NK-92 treated with Interleukin-12 subunit alpha and Interleukin-12 subunit beta, amount 100 ng/mL, for 24 hours (cell line): ENCODE measurements at regions not wholly inside any gene's neighbourhood (a gene's known extent, or its start where the extent isn't known, plus 50 kb on each side); places are given as distances from the start of the nearest gene placed in this dataset.
"Not testable (repeated sequence)": the region's sequence is repeated elsewhere in the genome, so short reads cannot be mapped to it uniquely, and the experiment has no call there.

Experiments
- DNase-seq: peaks from one replicate; lab custom pipeline; 2025; lab: John Stamatoyannopoulos, UW

DNA sequence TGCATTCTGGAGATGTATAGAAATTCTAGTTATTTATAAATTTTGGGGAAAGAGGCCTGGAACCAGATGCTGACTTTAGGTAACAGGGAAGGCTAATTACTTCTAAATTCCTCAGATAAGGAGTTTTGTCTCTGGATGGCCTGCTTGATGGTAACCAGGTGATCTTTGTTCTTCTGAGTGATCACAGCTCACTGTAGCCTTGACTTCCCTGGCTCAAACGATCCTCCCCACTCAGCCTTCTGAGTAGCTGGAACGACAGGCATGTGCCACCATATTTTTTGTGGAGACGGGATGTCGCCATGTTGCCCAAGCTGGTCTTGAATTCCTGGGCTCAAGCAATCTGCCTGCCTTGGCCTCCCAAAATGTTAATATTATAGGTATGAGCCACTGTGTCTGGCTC lies 54.4 kb upstream of the MSH6 start:
- no peak for DNase-seq

DNA sequence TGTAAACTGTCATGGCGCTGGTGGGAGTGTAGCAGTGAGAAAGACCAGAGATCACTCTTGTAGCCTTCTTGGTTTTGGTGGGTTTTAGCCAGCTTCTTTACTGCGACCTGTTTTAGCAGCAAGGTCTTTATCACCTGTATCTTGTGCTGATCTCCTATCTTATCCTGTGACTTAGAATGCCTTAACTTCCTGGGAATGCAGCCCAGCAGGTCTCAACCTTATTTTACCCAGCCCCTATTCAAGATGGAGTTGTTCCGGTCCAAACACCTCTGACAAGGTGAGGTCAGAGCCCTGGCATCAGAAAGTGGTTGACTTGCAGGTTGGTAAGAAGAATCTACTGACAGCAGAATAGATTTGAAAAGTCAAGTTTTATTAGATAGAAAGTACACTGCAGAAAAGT lies 55.0 kb upstream of the MSH6 start:
- DNase-seq: no peak

DNA sequence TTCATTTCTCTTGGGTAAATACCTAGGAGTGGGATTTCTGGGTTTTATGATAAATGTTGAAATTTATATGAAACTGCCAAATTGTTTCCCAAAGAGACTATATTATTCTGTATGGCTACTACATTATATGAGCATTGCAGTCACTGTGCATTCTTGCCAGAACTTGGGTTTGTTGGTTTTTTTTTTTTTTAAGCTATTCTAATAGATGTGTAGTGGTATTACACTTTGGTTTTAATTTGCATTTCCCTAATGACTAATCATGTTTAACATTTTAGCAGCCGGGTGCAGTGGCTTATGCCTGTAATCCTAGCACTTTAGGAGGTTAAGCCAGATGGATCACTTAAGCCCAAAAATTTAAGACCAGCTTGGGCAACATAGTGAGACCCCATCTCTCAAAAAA lies 56.0 kb upstream of the MSH6 start:
- DNase-seq: not testable (repeated sequence)

DNA sequence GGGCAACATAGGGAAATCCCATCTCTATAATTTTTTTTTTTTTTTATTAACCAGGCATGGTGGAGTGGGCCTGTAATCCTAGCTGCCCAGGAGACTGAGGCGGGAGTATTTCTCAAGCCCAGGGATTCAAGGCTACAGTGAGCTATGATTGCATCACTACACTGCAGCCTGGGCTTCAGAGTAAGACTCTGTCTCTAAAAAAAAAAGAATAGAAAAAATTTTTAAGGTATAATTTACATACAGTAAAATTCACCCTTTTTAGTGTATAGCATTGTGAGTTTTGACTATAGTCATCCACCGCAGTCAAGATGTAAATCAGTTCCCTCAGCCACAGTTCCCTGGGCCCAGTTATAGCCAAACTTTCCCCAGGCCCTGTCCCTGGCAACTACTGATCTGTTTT lies 57.1 kb upstream of the MSH6 start:
- DNase-seq: no peak

DNA sequence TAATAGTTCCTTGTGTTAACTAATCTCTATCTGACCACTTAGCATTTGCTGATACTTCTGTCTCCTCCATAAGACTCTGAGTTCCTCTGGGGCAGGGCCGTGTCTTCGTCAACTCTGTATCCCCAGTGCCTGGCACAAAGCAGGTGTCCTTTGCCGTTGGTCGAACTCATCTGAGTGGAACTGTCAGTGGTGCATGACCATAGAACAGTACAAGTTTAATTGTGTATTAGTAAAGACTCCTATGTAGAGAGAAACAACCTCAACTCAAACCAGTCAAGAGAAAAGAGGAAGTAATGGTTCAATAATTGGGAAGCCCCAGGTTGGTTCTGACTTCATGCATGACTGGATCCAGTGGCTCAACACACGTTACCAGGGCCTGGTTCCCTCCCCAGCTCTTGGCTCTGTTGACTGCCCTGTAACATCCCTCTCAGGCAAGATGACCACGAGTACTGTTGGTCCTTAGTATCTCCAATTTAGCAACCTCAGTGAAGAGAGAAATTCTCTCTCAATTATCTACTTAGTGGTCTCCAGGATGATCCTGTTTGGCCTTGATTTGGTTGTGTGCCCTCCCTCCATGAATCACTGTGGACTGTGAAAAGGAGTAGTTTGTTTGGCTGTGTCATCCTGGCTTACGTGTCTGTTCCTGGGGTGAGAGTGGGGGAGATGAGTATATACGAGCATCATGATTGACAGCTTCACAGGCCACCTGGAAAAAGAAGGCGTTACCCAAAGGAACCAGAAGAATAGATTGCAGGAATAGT lies 58.5 kb upstream of the MSH6 start:
- no peak for DNase-seq

DNA sequence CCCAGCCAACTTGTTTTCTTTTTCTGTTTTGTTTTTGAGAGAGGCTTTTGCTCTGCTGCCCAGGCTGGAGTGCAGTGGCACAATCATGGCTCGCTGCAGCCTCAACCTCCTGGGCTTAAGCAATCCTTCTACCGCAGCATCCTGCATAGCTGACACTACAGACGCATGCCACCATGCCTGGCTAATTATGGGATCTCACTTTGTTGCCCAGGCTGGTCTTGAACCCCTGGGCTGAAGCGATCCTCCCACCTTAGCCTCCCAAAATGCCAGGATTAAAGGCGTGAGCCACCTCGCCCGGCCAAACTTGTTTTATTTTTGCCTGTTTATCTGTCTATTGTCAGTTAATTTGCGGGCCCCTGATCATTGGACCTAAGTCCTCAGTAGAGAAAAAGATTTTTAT lies 61.6 kb upstream of the MSH6 start:
- no peak for DNase-seq

DNA sequence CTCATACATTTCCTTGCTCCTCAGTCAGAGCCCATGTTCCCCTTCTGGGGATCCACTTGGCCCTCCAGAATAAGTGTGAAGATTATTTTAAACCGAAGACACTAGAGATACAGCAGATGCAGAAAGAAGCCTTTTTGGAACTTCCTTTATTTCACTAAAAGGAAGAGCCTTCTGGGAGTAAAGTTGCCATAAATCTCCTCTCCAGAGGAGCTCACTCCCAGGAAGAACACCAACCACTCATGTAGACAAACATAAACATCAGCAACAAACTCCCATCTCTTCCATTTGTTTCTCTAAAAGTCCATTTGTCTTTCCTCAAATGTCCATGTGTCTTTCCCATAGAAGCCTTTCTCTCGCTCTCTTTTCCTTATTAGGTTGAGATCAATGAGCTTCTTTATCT lies 62.4 kb upstream of the MSH6 start:
- DNase-seq: no peak

DNA sequence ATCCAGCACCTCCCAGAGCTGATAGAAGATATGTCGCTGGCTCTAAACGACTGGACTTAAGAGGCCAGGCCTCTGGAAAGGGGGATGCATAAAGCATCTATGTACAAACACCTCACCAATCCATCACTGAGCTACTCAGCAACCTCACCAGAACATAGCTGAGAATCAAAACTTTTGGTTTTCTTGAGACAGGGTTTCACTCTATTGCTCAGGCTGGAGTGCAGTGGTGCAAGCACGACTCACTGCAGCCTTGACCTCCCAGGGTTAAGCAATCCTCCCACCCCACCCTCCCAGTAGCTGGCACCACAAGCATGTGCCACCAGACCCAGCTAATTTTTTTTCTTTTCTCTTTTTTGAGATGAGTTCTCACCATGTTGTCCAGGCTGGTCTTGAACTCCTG lies 62.9 kb upstream of the MSH6 start:
- DNase-seq: no peak

DNA sequence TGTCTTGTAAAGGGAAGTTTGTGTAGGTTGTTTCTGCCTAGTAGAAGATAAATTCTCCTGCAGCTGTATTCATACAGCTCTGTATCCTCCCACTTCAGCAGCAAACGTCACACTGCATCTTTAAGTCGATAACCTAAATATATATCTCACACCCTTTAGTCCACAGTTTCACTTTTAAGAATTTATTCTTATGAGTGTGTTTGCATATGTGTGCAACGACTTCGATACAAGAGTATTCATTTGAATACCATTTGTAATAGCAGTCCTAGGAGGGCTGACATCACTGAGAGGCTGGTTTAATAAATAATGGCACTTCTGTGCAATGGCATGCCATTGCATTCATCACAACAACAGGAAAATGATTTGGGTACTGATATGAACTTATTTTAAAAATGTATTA lies 63.8 kb upstream of the MSH6 start:
- no peak for DNase-seq

DNA sequence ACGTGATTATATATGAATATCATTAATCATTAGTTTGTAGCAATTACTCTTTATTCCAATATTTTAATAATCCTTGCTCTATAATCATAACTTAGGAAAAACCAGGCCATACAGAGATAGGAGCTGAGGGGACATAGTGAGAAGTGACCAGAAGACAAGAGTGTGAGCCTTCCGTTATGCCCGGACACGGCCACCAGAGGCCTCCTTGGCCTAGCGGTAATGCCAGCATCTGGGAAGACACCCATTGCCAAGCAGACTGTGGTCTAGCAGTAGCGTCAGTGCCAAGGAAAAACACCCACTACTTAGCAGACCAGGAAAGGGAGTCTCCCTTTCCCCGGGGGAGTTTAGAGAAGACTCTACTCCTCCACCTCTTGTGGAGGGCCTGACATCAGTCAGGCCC lies 66.6 kb upstream of the MSH6 start:
- not testable (repeated sequence) for DNase-seq

DNA sequence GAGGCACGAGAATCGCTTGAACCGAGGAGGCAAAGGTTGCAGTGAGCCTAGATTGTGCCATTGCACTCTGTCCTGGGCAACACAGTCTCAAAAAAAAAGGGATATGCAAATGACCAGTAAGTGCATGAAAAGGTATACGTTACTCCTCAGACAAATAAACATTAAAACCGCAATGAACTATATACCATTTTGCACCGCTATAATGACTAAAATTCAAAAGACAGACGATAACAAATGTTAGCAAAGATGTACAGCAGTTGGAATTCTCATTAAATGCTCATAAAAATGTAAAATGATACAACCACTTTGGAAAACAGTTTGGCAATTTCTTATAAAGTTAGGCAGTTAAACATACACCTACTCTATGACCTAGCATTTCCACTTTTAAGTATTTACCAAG lies 67.4 kb upstream of the MSH6 start:
- DNase-seq: no peak

DNA sequence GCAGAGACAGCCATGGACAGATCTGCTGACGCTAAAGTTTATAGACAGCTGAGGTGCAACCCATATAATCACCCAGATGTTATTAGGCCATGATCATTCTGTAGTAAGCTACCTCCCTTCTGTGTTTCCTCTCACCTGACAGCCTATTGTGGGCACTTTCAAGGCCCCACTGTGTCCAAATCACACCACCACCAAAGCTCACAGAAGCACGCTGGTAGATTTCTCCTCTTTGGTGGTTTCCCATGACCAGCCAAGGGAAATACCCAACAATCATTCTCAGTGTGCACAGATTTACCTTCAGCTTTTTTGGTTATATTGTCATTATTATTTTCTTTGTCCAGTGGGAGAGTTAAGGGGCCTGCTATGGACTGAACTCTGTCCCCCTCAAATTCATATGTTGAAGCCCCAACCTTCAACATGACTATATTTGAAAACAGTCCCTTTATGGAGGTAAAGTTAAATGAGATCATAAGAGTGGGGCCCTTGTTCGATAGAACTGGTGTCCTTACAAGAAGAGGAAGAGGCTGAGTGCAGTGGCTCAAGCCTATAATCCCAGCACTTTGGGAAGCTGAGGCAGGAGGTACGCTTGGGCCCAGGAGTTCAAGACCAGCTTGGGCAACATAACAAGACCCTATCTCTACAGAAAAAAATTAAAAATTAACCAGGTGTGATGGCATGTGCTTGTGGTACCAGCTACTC lies 74.0 kb upstream of the MSH6 start:
- no peak for DNase-seq

DNA sequence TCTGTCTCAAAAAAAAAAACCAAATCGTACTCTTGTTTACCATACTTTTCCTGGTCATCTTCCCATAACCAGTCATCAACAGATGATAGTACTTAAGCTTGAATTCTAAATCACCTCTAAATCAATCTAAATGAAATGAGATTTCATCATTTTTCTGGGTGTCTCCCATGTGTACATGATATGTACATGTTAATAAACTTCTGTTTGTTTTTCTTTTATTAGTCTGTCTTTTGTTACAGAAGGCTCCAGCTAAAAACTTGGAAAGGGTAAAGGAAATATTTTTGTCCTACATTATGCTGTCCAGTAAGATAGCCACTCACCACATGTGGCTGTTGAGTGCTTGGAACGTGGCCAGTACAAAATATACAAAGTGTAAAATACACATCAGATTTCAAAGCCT lies 78.7 kb upstream of the MSH6 start:
- no peak for DNase-seq

DNA sequence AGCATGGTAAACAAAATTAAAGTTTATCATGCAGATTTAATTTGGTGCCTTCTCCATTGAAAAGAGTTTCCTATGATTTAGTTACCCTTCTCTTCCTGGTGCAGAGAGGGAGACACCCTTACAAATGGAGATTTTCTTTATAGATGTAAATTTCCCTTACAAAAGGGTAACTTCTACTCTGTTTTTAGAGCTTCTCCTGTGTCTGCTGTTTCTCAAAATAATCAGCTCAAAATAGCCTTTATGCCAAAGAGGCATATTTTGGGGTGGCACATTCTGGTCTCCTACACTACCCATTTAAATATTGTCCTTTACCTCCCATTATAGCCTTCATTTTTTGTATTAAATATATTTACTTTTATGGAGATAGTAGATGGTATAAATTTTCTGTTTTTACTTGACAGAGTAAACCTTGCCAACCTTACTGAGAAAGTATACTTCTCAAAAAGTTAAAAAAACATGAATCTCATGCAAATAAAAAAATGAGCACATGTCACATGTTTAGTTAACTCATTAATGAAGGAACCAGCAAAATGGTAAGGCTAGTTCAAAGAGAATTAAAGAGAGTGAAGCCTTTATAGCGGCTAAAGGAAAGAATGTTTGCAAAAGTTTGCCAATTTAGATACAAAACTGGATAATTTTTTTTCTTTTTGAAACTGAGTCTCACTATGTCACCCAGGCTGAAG lies 83.3 kb upstream of the MSH6 start:
- DNase-seq: no peak

DNA sequence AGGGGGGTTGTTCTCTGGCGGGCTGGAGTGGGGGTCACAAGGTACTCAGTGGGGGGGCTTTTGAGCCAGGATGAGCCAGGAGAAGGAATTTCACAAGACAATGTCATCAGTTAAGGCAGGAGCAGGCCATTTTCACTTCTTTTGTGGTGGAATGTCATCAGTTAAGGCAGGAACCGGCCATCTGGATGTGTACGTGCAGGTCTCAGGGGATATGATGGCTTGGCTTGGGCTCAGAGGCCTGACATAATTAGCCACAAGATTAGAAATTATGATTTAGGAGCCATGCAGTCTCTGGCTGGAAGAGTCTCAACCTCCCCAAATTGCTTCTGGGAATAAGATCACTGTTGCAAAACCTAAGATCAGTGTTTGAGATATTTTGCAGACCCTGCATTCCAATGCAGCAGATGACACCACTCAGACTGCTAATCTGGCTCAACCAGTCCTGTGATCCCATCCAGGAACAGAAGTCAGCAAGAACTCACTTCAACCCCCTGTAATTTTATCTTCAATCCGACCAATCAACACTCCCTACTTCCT lies 84.4 kb upstream of the MSH6 start:
- not testable (repeated sequence) for DNase-seq

DNA sequence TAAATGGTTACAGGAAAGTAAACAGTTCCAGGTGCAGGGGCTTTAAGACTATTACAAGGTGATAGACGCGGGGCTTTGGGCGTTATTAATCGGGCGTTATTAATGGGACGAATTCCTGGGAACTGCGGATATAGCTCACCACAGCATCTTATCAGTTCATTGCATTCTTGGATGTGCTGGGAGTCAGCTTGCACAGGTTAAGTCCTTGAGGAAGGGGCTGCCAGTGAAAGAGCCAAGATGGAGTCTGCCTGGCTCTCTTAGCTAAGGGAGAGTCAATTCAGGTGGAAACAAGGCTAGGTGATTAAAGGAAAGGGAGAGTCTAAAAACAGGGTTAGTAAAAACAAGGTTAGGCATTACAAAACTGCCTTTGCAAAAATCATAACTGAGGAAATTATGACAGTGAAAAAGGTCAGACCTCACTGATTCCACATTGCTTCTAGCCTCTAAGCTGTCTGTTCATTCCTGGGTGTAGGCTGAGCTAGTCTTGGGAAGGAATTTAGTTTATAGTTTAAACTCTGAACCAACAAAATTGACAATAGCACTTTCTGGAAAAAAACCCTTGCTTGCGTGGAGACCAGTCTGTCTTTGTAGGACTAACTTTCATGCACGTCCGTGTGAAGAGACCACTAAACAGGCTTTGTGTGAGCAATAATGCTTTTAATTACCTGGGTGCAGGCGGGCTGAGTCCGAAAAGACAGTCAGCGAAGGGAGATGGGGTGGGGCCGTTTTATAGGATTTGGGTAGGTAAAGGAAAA lies 85.1 kb upstream of the MSH6 start:
- not testable (repeated sequence) for DNase-seq

DNA sequence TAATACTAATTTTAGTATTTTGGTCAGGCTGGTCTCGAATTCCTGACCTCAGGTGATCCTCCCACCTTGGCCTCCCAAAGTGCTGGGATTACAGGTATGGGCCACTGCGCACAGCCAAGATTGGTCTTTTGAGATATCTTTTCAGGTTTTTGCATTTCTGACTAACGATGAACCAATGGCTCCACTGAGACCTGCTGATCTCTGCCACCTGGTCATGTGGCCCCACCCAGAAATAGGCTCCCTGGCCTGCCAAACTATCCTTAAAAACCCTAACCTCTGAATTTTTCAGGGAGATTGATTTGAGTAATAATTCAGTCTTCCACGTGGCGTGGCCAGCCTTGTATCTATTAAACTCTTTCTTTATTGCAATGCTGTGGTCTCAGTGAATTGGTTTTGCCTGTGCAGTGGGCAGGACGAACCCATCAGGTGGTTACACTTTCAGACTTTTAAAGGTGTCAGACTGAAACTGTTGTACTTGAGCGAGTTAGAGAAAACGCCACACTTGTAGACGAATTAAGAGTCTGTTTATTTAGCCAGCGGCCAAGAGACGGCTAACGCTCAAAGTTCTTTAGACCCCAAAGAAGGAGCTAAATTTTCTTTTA lies 85.8 kb upstream of the MSH6 start:
- DNase-seq: no peak

DNA sequence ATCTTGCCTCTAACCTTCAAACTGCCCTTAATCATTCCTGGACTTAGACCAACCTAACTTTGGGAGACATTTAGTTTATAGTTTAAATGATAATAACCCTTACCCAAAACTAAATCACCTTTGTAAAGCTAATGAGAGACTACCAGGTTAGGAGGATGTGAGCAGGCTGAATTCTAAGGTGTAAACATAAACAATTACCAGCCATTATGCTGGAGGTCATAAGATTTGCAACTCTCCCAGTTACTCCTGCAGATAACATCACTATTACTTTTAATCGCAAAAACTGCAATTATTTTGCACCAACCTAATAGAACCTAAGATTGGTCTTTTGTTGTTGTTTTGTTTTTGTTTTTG lies 86.5 kb upstream of the MSH6 start:
- DNase-seq: no peak

DNA sequence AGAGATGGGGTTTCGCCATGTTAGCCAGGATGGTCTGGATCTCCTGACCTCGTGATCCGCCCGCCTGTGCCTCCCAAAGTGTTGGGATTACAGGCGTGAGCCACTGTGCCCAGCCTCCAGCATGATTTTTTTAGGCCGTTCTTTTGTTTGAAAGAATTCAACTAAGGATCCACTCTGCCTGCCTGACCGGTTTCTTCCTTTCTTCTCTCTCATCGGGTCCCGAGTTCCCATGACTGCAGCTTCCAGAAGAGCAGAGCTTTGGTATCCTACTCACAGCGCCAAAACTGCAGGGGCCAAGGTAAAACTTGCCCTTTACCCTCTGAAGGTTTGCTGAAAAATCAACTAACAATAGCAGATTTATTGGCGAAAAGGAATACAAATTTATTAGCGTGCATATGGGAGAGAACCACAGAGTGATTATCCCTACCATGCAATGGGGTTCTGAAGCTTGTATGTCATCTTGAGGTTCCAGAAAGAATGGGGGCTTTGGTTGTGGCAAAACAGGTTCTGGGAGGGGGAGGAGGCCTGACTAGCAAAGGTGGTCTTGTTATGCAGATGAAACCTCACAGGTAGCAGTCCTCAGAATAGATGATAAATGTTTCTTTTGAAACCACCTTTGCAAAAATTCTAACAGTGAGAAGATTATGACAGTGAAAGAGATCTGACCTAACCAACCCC lies 87.0 kb upstream of the MSH6 start:
- DNase-seq: no peak

DNA sequence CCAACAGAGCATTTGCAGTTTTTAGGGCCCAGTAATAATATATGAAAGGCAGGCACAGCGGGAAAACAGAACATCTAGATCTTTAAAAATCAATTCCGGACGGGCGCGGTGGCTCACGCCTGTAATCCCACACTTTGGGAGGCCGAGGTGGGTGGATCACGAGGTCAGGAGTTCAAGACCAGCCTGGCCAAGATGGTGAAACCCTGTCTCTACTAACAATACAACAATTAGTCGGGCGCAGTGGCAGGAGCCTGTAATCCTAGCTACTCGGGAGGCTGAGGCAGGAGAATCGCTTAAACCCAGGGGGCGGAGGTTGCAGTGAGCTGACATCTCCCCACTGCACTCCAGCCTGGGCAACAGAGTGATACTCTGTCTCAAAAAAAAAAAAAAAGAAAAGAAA lies 88.5 kb upstream of the MSH6 start:
- not testable (repeated sequence) for DNase-seq

DNA sequence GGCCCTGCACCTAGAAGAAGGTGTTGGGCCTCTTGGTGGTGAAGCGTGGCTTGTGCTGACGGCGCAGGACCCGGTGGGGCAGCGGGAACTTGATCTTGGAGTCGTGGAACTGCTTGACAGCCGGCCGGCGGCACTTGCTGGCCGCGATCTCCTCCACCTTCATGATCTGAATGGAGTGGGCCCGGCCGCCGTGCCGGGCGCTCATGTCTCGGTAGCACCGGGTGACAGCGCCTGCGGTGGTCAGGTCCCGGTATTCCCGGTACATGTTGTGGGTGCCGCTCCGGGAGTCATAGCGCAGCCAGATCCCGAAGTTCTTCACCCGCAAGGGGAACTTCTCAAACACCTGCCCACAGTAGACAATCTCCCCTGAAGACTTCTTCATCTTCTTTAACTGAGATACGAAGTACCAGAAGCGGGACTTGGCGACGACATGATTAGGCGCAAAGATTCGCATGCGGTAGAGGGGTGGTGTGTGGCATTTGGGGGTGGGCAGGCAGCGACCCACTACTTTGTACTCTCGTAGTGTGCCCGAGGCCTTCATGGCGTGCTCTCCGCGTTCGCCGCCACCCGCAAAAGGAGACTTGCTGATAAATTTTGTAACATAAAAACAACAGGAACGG lies 92.1 kb upstream of the MSH6 start:
- not testable (repeated sequence) for DNase-seq
